Uterus (tissue), 2 donors: ENCODE measurements at regions not wholly inside any gene's neighbourhood (a gene's known extent, or its start where the extent isn't known, plus 50 kb on each side); places are given as distances from the start of the nearest gene placed in this dataset.

Experiments used
- CTCF ChIP-seq, 4 experiments: fragments of 200-600 bp in 2 of 4; fragments of 450-650 bp in 2 of 4; sonication (generic) in 2 of 4; IDR thresholded peaks; one replicate each; pipeline ENCODE4 v1.5.1; 2016 to 2019; ENCODE audit warnings: antibody characterized with exemption in 4 of 4, mild to moderate bottlenecking in 2 of 4, moderate library complexity in 1 of 4
- POLR2A ChIP-seq, 2 donors: fragments of 450-650 bp; IDR thresholded peaks; one replicate each; pipeline ENCODE4 v1.6.1; 2016; ENCODE audit warnings: antibody characterized with exemption in 2 of 2, mild to moderate bottlenecking in 1 of 2, moderate library complexity in 1 of 2

GRCh38 chr10:57973451-57973850 lies 294.2 kb downstream of the IPMK start:
- no peak for TF ChIP-seq POLR2A (IDR thresholded peaks at IDR 0.05)
- no peak for TF ChIP-seq CTCF (IDR thresholded peaks at IDR 0.05)
